NT2/D1 (cell line): ENCODE measurements at regions not wholly inside any gene's neighbourhood (a gene's known extent, or its start where the extent isn't known, plus 50 kb on each side); places are given as distances from the start of the nearest gene placed in this dataset.

Experiments
- SUZ12 ChIP-seq: IDR thresholded peaks from 2 replicates; pipeline ENCODE4 v1.6.1; 2011; ENCODE audit not compliant: insufficient read length, insufficient read depth; ENCODE audit errors: extremely low read depth
- YY1 ChIP-seq: IDR thresholded peaks from 2 replicates; pipeline ENCODE4 v1.6.1; 2011; ENCODE audit not compliant: insufficient read length, insufficient read depth
- ZNF274 ChIP-seq: IDR thresholded peaks from 2 replicates; pipeline ENCODE4 v1.6.1; 2011; ENCODE audit warnings: mild to moderate bottlenecking, low read depth, low read length

- no peak for TF ChIP-seq ZNF274
- no peak for TF ChIP-seq YY1
- TF ChIP-seq SUZ12 = no peak
These were observed 112.4 kb downstream of the MICALL2 start for GRCh38 chr7:1346851-1347250.
